ENCODE measurements at regions not wholly inside any gene's neighbourhood (a gene's known extent, or its start where the extent isn't known, plus 50 kb on each side); places are given as distances from the start of the nearest gene placed in this dataset.

DNA sequence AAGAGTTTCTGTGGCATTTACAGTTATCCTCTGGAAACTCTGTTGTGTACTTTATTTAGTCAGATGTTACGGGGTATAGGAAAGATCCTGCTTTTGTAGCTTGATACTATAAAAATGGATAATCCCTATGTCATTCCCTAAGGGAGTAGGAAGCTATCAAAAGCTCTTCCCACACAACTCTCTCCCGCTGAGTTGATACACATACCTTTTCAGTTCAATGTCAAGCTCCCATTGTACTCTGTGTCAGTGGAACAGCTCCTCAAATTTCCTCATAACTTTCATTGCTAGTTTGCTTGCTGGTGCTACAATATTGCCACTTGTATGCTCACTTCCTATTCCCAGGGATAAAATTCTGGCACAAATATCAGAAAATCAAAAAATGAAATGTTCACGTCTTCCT, 893.3 kb upstream of the GBE1 start:
- DNase-seq (ENCODE audit: low read depth): no peak
- no peak overlapping the region for H3K4me3 ChIP-seq (ENCODE audit: control insufficient read depth, low read depth, low read length)
- TF ChIP-seq, protein P1, sequence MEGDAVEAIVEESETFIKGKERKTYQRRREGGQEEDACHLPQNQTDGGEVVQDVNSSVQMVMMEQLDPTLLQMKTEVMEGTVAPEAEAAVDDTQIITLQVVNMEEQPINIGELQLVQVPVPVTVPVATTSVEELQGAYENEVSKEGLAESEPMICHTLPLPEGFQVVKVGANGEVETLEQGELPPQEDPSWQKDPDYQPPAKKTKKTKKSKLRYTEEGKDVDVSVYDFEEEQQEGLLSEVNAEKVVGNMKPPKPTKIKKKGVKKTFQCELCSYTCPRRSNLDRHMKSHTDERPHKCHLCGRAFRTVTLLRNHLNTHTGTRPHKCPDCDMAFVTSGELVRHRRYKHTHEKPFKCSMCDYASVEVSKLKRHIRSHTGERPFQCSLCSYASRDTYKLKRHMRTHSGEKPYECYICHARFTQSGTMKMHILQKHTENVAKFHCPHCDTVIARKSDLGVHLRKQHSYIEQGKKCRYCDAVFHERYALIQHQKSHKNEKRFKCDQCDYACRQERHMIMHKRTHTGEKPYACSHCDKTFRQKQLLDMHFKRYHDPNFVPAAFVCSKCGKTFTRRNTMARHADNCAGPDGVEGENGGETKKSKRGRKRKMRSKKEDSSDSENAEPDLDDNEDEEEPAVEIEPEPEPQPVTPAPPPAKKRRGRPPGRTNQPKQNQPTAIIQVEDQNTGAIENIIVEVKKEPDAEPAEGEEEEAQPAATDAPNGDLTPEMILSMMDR (conservative IDR thresholded peaks at IDR 0.05; ENCODE audit: control insufficient read depth, insufficient read depth, low read depth, low read length): no peak

DNA sequence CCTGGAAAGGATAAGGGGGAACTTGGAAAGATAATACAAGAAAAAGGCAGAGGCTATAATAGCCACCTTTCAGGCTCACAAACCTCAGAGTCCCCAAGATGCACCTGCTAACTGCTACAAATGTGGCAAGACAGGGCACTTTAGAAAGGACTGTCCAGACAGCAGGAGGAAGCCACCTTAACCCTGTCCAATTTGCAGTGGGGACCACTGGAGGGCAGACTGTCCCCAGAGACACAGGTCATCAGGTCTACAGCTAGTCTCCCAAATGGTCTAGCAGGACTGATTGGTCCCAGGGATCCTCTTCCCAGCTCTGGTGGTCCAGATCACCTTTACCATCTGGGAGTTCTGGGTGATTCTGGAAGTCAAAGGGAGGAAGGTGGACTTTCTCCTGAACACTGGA, 882.5 kb upstream of the GBE1 start:
- TF ChIP-seq, protein P1 (conservative IDR thresholded peaks at IDR 0.05; ENCODE audit: control insufficient read depth, insufficient read depth, low read depth, low read length): no peak
- no peak overlapping the region for H3K4me3 ChIP-seq (ENCODE audit: control insufficient read depth, low read depth, low read length)
- no peak for DNase-seq (ENCODE audit: low read depth)

DNA sequence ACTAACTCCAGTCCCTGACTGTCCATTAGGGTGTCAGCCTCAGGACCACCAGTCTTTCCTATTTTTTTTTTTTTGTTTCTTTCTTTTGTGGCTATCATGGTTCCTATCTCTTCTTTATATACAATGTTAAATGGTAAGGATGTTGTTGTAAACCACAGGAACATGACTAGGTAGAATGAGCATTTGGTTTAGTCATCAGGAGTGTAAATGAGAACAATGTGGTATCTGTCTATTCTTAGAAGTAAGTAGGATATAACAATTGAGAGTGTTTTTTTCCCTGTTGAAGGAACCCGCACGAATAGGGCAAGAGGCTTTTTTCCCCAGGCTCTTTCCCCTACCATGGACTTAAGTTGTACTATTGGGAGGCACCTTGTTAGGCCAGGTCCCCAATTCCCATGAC, 880.3 kb upstream of the GBE1 start:
- no peak overlapping the region for H3K4me3 ChIP-seq (ENCODE audit: control insufficient read depth, low read depth, low read length)
- TF ChIP-seq, protein P1 (conservative IDR thresholded peaks at IDR 0.05; ENCODE audit: control insufficient read depth, insufficient read depth, low read depth, low read length): no peak
- no peak for DNase-seq (ENCODE audit: low read depth)

DNA sequence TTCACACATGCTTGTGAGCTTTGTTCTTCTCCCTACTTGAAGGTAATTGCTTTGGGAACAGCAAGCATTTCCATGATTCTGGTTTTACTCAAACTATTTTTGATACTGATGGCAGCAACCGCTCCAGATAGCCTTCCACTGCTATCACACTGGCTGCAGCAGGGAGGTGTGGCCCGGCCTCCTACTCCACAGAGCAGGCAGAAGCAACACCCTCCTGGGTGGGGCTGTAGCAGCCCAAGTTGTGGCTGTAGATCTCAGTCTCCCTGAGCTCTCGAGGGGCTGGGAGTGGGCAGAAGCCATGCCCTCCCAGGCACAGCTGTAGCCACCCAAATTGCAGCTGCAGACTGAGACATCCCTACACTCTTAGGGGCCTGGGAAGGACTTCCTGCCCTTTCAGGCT, 878.8 kb upstream of the GBE1 start:
- no peak for DNase-seq (ENCODE audit: low read depth)
- TF ChIP-seq, protein P1 (conservative IDR thresholded peaks at IDR 0.05; ENCODE audit: control insufficient read depth, insufficient read depth, low read depth, low read length): no peak
- H3K4me3 ChIP-seq (ENCODE audit: control insufficient read depth, low read depth, low read length): no peak overlapping the region

DNA sequence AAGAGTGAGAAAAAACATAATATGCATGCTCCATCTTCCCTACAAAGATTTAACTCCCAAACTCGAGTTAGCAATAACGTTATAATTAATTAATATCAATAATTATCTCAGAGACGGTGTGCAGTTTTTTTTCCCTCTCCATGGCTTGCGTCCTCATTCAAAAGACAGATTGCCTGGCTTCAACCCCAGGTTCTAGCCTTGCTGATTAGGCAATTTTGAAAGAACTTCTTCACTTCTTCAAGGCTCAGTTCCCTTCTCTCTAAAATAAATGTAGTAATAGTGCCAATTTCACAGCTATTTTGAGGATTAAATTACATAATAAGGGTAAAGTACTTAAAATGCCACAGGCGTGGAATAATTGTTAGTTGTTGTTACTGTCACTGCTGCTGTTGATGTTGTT, 876.1 kb upstream of the GBE1 start:
- DNase-seq (ENCODE audit: low read depth): no peak
- H3K4me3 ChIP-seq (ENCODE audit: control insufficient read depth, low read depth, low read length): no peak overlapping the region

DNA sequence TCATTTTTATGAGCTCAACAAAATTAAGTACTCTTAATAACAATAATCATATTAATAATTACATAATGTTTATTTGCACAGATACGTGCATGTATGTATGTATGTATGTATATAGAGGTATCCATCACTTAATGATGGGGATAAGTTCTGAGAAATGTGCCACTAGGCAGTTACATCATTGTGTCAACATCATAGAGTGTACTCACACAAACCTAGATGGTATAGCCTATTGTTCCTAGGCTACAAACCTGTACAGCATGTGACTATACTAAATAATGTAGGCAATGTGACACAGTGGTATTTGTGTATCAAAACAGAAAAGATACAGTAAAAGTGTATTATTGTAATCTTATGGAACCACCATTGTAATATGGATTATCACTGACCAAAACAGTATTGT, 874.7 kb upstream of the GBE1 start:
- H3K4me3 ChIP-seq (ENCODE audit: control insufficient read depth, low read depth, low read length): no peak overlapping the region
- TF ChIP-seq, protein P1 (conservative IDR thresholded peaks at IDR 0.05; ENCODE audit: control insufficient read depth, insufficient read depth, low read depth, low read length): no peak
- DNase-seq (ENCODE audit: low read depth): no peak

More for the DNA sequence above, 876.1 kb upstream of the GBE1 start:
- TF ChIP-seq, protein P1 (conservative IDR thresholded peaks at IDR 0.05; ENCODE audit: control insufficient read depth, insufficient read depth, low read depth, low read length): no peak

DNA sequence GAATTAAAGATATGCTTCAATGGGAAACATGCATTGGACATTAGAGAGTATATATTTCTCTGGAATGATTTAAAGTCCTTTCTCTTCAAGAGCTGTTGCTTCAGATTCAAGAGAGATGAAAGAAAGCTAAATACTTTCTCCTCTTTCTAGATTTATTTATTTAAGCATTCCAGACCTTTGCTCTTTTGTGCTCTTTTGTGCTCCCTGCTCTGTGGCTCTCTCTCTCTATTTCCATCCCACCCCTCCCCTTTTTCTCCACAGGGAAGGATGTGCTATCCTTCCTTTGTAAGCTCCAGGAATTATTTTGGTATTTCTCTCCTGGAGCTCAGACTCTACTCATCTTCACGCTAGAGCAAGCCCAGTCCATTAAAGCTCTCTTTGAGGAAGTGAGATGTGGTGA, 871.9 kb upstream of the GBE1 start:
- TF ChIP-seq, protein P1 (conservative IDR thresholded peaks at IDR 0.05; ENCODE audit: control insufficient read depth, insufficient read depth, low read depth, low read length): no peak
- DNase-seq (ENCODE audit: low read depth): no peak
- H3K4me3 ChIP-seq (ENCODE audit: control insufficient read depth, low read depth, low read length): no peak overlapping the region

Data from fibroblast of mammary gland (primary cell).